Ecto neural progenitor cell (in vitro differentiated cells): ENCODE measurements at regions not wholly inside any gene's neighbourhood (a gene's known extent, or its start where the extent isn't known, plus 50 kb on each side); places are given as distances from the start of the nearest gene placed in this dataset.
"Not testable (repeated sequence)": the region's sequence is repeated elsewhere in the genome, so short reads cannot be mapped to it uniquely, and the experiment has no call there.

Experiments
- DNase-seq: peaks from one replicate; pipeline ENCODE4 v3.0.0-alpha.2; 2018; ENCODE audit warnings: low spot score

DNA sequence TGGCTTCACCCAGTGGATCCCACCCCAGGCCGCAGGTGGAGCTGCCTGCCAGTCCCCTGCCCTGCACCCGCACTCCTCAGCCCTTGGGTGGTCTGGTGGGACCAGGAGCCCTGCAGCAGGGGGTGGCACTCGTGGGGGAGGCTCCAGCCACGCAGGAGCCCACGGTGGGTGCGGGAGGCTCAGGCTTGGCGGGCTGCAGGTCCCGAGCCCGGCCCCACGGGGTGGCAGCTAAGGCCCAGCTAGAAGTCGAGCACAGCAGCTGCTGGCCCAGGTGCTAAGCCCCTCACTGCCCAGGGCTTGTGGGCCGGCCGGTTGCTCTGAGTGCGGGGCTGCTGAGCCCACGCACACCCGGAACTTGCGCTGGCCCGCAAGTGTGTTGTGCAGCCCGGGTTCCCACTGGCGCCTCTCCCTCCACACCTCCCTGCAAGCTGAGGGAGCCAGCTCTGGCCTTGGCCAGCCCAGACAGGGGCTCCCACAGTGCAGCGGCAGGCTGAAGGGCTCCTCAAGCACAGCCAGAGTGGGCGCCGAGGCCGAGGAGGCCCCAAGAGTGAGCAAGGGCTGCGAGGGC is 222.6 kb upstream of the LUZP2 start:
- DNase-seq = not testable (repeated sequence)

DNA sequence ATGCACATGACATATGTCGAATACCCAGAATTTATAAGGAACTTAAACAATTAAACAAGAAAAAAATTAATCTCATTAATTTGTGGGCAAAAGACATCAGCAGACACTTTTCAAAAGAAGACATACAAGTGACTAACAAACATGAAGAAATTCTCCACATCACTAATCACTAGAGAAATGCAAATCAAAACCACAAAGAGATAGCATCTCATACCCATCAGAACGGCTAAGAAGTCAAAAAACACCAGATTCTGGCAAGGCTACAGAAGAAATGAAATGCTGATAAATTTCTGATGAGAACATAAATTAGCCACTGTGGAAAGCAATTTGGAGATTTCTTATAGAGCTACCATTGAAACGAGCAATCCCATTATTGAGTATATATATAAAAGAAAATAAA is 210.6 kb upstream of the LUZP2 start:
- DNase-seq = no peak

DNA sequence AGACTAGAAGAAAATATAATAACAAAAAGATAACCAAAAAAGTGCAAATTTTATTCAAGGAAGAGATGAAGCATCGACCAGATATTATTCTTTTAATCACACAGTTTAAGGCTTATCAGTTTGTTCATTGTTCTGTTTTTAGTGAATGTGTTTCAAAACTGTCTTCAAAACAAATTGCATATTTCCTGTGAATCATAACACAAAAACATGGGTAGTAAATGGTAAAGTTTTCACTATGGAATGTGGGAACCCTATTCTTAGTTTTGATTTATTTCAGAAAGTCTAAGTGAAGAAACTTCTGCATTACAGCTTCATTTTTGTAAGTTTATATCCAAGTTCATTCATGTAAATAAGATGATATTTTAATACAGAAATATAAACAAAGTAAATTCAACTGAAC is 207.6 kb upstream of the LUZP2 start:
- no peak for DNase-seq

GRCh38 chr11:24293964-24294363 is 202.9 kb upstream of the LUZP2 start:
- DNase-seq = no peak

DNA sequence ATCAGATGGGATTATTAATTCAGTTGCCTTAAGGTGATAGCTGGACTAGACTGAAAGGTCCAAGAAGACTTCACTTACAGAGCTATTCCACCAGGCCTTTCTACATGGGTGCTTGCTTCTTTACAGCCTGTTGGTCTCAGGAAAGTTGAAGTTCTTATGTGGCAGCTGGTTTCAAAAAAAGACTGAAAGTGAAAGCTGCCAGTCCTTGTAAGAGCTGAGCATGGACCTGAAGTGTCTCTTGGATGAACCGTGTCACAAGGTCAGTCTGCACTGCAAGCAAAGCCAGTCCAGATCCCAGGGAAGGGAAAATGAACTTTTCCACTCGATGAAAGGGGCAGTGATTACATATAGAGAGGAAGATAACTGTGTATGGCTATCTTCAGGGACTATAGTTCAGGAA is 201.5 kb upstream of the LUZP2 start:
- DNase-seq = no peak

DNA sequence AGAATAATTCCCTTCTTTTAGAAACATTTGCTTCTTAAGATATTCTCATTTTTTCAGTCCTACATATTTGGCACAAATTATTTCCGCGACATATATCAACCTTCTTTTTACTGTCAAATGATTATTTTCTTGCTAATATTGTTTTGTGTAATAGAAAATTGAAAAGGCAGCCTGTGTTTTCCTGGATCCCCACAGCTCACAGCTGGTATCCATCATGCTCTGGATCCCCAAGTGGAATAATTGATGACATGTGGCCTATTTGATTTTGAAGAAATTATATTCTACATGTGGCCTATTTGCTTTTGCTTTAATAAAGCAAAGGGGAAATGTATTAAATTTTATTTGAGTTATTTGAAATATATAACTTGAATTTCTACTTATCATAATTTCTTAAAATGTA is 199.4 kb upstream of the LUZP2 start:
- no peak for DNase-seq

GRCh38 chr11:24298146-24298545 is 198.7 kb upstream of the LUZP2 start:
- no peak for DNase-seq

DNA sequence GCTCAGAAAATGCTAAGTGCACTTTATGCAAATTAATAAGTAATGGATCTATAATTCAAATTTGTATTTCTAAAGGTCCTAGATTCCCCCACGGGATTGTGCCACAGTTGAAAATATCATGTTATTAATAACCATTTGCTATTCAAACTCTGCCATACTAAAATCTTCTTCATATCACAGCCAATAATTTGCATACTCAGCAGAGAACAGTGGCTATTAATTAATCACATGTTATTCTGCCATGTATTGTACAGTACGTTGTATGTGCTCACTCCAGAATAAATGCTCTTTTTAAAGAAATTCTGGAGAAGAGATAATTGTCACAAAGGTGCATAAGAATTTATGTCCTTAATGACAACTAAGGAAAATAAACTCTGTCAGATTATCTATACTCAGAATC is 184.9 kb upstream of the LUZP2 start:
- no peak for DNase-seq

DNA sequence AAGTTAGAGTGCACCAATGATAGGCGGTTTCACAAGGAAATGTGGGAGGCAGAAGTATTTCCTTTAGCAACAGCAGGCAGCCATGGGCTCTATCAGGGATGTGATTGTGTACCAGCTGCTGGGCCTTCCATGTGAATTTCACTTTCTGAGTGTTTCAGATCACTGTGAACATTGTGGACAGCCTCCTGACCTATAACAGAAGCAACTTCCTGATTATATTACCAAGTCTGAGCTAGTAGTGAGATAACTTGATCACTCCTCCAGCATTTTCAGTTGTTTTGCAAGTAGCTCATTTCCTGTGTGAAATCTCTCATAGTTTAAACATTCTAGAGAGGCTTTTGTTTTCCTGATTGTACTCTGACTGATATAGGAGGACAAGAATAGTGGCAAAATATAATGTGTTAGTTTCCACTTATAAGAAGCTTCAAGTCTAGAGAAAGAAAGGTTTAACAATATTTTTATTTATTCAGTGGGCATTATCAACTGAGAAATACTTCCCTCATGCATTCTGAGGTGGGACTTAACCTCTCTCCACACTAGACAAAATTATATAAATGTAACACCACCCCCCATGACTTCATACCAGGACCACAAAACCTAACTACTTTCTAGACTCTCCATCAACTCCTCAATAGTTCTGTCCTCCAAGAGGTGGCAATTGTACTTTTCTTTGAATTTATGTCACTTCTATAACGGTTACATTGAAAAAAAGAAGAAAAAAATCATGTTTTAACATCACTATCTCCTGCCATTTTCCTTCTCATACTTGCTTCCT is 184.2 kb upstream of the LUZP2 start:
- no peak for DNase-seq

DNA sequence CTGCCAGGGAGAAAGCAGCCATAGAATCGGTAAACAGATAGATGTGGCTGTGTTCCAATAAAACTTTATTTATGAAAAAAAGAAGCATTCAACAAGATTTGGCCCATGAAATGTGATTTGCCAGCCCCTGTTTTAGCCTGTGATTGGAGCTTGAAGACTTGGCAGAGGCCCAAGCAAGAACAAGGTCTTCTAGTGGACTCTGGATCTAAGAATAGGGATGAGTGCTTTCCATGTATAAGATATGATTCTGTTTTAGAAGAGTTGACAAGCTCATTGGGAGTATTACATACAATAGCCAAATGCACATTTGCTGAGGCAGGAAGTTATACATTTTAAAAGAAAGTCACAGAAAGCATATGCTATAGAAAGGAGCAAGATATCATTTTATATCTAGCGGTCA is 175.6 kb upstream of the LUZP2 start:
- no peak for DNase-seq

- DNase-seq = no peak
Observed at GRCh38 chr11:24324211-24324610, 172.6 kb upstream of the LUZP2 start.

- no peak for DNase-seq
Observed at GRCh38 chr11:24344222-24344621, 152.6 kb upstream of the LUZP2 start.

- DNase-seq = no peak
Observed at GRCh38 chr11:24348908-24349307, 147.9 kb upstream of the LUZP2 start.

DNA sequence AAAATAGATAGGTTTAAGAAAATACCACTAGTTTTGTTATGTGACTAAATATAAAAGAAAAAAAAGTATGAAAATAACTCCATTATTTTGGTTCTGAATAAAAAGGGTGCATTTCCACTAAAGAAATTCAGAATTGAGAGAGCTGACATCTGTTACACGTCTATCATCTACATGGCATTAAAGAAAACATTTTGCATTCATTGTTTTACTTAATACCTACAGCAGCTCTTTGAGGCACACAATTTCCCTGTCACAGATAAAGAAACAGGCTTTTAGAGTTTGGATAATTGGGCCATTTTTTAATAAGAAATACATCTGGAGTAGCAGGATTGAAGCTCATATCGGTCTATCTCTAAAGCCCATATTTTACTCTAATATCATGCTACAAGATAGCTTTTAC is 145.7 kb upstream of the LUZP2 start:
- no peak for DNase-seq

DNA sequence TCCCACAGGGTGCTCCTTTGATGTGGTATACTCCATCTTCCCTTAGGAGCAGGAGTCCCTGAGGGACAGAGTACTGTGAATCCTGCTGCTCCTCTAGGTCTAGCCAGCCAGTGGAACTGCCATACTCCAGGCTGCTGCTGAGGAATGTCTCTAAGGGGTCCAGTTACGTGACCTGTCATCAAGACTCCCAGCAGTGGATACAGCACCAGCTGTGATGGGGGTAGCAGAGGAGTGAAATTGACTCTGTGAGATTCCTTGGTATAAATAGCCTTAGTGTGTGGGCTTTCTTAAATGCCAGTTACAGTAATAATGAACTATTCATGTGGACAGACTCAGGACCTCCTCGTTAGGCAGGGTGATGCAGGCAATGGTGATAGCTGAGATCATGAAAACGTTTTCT is 140.4 kb upstream of the LUZP2 start:
- DNase-seq = no peak

DNA sequence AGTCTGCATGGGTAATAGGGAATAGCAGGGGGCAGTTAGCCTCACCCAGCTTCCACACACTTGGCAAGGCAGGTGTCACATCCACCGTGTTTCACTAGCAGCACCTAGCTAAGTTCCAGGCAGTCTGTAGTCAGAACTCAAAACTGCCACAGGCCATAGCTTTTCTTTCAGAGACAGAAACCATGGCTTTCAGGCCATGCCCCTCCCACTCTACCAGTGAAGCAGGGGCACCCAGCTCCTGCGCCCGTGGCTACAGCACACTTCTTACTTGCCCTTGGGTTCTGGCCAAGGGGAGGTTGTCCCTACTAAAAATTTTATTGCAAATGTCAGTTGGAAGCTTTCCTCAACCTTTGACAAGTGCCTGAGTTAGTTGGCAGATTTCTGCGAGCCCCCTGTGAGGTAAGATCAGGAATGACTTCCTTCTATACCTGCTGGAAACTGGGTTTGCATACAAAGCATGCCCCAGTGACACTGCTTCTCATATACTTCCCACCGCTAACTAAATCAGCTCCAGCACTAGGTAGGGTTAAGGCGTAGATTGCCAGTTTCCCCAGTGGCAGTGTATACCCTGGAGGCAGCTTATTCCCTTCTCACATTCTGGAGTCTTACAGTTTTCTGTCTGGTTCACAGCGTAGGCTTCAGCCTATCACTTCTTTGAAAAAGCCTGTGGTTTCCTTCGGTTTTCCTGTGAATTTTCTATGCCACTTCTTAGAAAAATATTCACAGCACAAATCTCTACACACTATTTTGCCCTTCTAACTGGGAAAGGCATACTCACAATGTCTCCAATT is 139.0 kb upstream of the LUZP2 start:
- no peak for DNase-seq

DNA sequence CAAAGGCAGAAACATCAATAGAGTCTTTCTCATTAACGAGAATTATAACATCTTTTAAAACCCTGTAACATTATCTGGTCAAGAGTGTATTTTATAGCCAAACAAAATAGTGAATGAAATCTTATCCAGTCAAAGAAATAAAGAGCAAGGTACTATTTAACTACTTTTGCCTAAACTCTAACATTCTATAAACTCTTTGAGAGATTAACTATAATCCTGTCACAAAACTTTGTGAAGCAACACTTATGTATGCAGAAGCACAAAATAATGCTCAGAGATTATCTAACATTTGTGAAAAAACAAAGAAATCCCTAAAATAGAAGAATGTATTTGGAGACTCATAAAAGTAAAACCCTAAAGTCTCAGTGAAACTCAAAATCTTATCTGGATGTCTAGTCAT is 124.4 kb upstream of the LUZP2 start:
- DNase-seq = no peak

GRCh38 chr11:24373516-24373915 is 123.3 kb upstream of the LUZP2 start:
- DNase-seq = no peak

- DNase-seq = no peak
Observed at GRCh38 chr11:24375351-24375750, 121.5 kb upstream of the LUZP2 start.

- no peak for DNase-seq
Observed at GRCh38 chr11:24375931-24376330, 120.9 kb upstream of the LUZP2 start.

GRCh38 chr11:24383137-24383536 is 113.7 kb upstream of the LUZP2 start:
- no peak for DNase-seq

GRCh38 chr11:24384240-24384639 is 112.6 kb upstream of the LUZP2 start:
- DNase-seq = no peak
